GM21360 (cell line): ENCODE measurements at regions not wholly inside any gene's neighbourhood (a gene's known extent, or its start where the extent isn't known, plus 50 kb on each side); places are given as distances from the start of the nearest gene placed in this dataset.
"Not testable (repeated sequence)": the region's sequence is repeated elsewhere in the genome, so short reads cannot be mapped to it uniquely, and the experiment has no call there.

ENCODE experiments used
- ATAC-seq: cut with Tn5 transposase; IDR thresholded peaks from one replicate; pipeline ENCODE4 v1.9.1; 2021; ENCODE audit warnings: mild to moderate bottlenecking, moderate library complexity; ENCODE audit not compliant: unreplicated experiment

- no peak for ATAC-seq
Measured at GRCh38 chr6:4224067-4224978, 88.9 kb upstream of the ECI2 start.

GRCh38 chr6:4220558-4220957 is 85.2 kb upstream of the ECI2 start:
- ATAC-seq: no peak

- ATAC-seq: not testable (repeated sequence)
Measured at GRCh38 chr6:4218619-4219317, 83.4 kb upstream of the ECI2 start.

GRCh38 chr6:4212588-4212987 is 77.2 kb upstream of the ECI2 start:
- ATAC-seq: no peak

GRCh38 chr6:4210629-4211419 is 75.4 kb upstream of the ECI2 start:
- peak; percentile 72 for ATAC-seq

- no peak for ATAC-seq
Measured at GRCh38 chr6:4209196-4209595, 73.8 kb upstream of the ECI2 start.

GRCh38 chr6:4208158-4208557 is 72.8 kb upstream of the ECI2 start:
- ATAC-seq: no peak

- ATAC-seq: not testable (repeated sequence)
Measured at GRCh38 chr6:4203642-4204417, 68.5 kb upstream of the ECI2 start.

- no peak for ATAC-seq
Measured at GRCh38 chr6:4192627-4193026, 57.3 kb upstream of the ECI2 start.

GRCh38 chr6:4192173-4192572 is 56.8 kb upstream of the ECI2 start:
- no peak for ATAC-seq

GRCh38 chr6:4191271-4191721 is 55.9 kb upstream of the ECI2 start:
- ATAC-seq: no peak

GRCh38 chr6:4189249-4189648 is 53.9 kb upstream of the ECI2 start:
- ATAC-seq: no peak

GRCh38 chr6:4188801-4189200 is 53.4 kb upstream of the ECI2 start:
- no peak for ATAC-seq

- no peak for ATAC-seq
Measured at GRCh38 chr6:4187480-4187879, 52.1 kb upstream of the ECI2 start.

- no peak for ATAC-seq
Measured at GRCh38 chr6:4186385-4186784, 51.0 kb upstream of the ECI2 start.

GRCh38 chr6:4185846-4186245 is 50.5 kb upstream of the ECI2 start:
- ATAC-seq: no peak

GRCh38 chr6:4185419-4185818 is 50.0 kb upstream of the ECI2 start:
- ATAC-seq: no peak
